HG03442 (cell line): ENCODE measurements at regions not wholly inside any gene's neighbourhood (a gene's known extent, or its start where the extent isn't known, plus 50 kb on each side); places are given as distances from the start of the nearest gene placed in this dataset.
"Not testable (repeated sequence)": the region's sequence is repeated elsewhere in the genome, so short reads cannot be mapped to it uniquely, and the experiment has no call there.

Experiments
- ATAC-seq: cut with Tn5 transposase; IDR thresholded peaks from one replicate; pipeline ENCODE4 v1.9.1; 2021; ENCODE audit warnings: mild to moderate bottlenecking, moderate library complexity; ENCODE audit not compliant: unreplicated experiment

DNA sequence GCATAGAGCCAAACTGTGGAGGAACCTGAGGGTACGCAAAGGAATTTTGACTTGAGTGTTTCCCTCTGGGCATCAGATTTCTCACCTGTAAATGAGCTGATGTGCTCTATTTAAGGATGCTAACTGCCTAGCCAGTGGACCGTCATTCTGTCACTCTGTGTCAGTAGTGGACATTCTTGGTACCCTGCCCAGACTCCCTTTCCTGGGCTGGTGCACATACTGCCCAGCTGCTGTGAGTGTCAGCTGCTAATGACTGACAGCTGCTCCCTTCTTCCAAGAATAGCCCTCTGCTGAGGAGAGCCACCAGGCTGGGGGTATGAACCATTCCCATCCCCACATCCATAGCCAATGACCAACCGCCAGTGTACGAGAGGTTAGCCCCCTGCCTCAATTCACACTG, 193.1 kb upstream of the DAB1 start:
- no peak for ATAC-seq

DNA sequence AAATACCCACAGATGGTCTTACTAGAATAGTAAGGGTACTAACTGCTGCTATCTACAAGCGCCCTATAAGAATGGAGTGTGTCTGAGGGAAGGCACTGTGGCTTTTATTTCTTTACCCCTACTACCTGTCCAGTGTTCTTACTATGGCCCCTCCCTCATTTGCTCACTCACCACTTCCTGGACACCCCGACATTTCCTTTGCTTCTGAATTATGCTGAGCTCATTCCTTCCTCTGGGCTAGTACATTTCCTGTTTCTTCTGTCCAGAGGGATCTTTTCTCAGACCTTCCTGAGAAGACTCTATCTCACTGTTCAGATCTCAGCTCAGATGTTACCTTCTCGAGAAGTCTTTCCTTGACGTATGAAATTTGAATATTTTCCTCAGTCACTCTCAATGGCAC, 192.1 kb upstream of the DAB1 start:
- ATAC-seq, result no peak

DNA sequence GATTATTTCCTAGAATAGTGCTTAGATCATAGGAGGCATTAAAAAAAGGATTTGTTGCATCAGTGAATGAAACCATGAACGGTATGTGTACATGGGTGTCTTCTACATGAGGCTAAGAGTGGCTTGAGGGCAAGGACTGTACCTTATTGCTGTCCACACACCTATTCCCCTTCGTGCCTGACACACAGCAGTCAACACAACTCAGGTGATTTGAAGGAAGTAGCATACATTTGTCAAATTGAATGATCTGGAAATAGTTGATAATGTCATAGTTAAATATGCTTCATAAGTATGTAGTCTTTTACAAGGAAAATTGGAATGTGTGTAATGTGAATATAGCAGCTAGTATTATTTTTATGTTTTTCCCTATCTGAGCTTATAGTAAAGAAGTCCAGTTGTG, 189.0 kb upstream of the DAB1 start:
- no peak for ATAC-seq

DNA sequence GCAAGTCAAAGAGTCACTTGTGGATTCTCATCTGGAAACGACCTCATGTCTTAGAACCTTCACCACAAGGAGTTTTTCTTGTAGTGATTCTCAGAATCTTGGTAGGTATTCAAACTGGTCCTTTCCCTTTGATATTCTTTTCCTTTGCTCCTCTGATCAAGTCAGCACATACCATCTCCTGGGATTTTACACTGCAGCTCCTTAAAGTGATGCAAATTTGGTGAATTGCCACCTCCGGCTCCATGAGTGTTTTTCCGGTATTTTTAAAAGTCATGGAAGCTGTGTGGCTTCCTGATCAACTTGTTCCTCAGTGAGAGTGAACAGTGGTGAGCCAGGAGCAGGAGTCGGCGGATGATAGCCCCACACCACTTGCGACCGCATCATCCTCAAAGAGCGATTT, 182.1 kb upstream of the DAB1 start:
- ATAC-seq, result no peak

DNA sequence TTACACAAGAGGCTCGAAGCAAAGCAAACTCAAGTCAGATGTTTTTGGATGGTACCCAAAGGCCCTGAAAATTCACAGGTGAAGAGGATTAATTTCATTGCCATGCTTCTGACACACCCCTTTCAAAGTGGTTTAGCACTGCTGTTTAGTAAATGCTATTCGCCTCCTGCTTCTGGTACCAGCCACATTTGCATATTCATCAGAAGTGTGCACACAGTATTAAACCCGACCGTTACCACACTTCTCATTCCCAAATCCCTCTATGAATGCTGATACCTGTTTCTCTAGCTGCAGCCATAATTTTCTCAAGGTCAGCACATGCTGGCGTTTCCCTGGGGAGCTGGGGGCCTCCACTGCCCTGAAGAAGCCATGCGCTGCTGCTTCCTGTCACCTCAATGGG, 179.8 kb upstream of the DAB1 start:
- no peak for ATAC-seq

DNA sequence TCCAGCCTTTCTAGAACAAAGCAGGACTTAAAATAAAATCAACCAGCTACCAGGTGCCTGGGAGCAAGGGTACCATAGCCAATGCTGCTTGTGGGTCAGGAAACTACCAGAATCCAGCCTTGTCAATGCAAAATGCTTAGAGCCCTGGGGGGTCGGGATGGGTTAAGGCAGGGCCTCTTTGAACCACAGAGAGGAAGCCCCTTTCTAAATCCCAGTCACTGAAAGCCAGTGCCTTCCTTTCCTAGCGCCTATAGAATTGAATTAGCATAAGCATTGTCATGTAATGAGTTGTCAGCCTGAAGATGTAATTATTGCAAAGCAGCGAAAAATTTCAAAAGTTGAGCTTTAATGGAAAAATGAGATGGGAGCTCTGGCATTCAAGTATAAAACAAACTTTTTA, 176.6 kb upstream of the DAB1 start:
- ATAC-seq, result no peak

DNA sequence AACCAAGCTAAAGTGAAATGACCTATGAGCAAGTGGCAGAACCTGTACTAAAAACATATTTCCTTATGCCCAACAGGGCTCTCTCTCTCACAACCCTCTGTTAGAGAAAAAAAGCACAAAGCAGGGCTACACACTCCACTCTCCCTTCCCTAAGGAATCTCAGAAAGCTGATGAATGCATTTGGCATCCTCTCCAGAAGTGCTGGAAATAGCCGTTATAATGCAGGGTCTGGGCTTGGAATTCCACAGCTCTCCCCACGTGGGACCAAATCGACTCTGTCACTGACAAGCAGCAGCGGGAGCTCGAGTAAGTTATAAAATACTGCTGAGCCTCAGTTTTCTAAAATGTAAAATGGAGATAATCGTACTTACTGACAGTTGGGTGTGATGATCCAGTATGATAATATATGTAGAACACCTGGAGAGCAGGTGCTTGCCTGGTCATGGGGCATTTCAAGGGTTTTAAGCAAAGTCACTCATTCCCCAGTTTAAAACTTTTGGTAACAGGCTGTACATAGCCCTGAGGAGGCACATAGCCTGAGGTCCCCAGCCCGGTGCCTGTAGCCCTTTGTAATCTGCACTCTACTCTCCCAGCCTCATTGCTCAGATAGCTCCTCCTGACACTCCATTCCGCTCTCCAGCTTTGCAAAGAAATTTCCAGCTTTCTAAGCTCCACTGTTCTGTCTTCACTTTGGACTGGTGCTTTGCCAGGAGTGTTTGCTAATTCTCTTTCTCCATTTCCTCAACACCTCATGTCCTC, 175.6 kb upstream of the DAB1 start:
- ATAC-seq, result no peak

DNA sequence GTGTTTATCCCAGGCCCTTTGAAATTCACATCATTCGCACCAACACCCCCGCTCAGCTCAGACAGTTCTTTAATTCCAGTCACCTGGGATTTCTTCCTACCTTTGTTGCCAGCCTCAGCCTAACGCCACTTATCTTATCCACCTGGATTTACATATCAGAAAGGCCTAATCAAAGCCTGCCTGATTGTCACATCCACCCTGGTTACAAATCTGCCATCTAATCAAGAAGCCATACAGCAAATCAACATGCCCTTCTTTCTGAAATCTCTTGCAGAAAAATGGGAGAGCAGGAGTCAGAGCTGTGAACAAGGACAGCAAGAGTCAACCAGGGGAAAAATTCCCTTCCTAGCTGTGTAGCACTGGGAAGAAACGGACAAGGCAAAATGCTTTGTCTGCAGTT, 173.2 kb upstream of the DAB1 start:
- no peak for ATAC-seq

DNA sequence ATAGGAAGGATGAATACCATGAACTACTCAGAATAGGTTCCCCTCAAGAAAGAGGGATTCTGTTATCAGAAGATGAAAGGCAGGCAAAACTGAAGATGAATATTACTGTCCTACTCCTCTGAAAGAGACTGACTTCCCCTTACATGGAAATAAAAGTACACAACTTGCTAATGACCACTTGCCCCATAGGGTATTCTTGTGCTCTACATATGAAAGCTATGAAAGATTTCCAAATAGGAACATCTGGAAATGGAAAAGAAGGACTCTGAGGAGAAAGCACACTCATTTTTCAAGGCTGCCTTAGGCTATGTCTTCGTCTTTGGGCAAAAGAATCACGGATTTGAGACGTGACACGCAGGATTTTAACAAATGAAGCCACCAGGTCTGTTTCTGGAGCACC, 170.1 kb upstream of the DAB1 start:
- ATAC-seq, result no peak

DNA sequence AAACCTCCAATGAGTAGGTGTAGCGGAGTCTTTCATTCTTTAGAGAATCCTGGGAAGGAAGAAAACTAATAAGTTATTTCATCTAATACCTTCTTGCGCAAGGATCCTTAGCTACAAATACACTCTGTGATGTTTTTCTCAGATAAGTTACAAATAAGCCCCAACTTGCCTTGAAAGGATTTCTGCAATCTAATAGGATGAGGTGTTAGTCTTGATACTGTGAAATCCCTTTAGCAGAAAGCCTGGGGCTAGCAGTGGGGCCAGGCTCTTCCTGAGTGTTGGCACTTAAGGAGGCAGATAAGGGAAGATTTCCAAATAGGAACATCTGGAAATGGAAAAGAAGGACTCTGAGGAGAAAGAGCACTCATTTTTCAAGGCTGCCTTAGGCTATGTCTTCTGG, 168.0 kb upstream of the DAB1 start:
- no peak for ATAC-seq

DNA sequence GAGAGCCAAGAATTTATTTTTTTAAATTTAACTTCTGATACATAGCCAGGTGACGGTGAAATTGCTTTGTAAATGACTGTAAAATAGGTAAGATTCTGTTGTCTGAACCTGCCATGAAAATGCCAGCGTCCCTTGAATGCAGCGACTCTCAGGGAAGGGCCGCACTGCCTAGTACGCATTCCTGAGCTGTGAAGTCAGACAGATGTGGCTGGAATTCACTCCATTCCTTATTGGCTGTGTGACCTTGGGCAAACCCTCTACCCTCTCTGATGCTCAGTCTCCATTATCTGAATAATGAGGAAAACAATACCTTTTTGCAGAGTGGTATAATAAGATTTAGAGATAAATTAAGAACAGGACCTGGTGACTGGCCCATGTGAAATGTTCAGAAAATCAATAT, 167.1 kb upstream of the DAB1 start:
- ATAC-seq, result no peak

DNA sequence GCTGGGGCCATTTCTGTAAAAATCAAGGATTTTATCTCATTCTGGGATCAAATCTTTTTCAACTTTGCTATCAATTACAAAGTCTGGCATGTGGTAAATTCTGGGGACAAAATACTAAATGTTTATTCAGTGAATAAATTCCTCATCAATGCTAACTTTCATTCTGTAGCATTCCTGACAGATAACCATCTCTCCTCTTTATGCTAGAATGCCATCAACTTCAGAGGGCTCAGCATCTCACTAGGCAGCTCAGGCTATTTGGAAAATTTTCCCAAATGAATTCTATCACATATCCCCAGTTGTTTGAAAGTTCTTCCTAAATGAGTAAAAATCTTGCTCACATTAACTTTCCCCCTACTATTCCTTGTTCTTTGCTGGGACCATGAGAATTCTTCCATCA, 163.0 kb upstream of the DAB1 start:
- no peak for ATAC-seq

DNA sequence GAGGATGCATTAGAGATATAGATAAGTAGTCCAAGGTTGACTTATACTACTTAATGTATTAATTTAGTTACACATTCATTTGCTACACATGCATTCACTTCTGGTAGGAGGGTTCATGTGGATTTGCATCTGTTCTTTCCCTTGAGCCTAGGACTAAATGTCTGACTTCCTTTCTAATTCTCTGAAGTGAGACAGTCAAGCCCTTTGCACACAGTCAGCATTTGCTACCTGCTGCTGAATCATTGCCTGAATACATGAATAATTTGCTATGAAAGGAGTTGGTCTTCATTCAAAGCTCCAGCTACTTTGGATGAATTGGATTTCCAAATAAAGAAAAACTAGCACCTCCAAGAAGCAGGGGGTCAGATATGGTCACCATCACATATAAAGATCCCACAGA, 154.8 kb upstream of the DAB1 start:
- no peak for ATAC-seq

DNA sequence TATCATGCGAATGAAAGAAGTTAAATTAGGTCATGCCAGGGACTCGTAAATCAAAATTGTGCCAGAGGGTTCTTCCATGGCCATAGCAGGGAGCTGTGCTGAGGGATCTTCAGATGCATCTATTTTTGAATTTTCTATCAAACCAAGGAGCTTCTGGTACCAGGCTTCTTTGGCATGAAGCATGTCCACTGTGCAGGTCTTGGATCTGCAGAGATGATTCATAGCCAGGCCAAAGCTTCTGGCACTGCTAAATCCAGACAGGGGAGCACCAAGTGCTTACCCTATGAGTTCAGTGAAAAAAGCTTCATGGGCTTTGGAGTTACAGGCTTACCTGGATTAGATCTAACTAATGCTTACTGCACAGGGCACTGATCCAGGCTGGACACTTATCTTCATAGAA, 154.2 kb upstream of the DAB1 start:
- no peak for ATAC-seq

DNA sequence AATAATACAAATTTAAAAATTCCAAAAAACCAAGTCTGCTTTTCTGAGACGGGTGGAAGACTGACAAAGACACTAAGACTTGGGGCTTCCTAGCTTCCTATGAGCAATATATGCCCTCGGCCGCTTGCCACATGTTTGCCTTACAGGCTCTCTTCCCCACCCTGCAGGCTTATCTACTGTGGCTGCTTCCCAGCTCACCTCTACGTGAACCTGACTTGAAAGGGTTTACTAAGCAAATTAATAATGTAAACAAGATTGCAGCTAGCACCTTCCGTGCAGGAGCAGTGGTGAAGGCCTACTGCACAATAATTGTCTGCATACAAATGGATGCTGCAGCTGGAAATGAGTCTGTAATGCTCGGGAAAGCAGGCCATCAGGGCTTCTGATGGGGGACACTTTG, 152.9 kb upstream of the DAB1 start:
- no peak for ATAC-seq

DNA sequence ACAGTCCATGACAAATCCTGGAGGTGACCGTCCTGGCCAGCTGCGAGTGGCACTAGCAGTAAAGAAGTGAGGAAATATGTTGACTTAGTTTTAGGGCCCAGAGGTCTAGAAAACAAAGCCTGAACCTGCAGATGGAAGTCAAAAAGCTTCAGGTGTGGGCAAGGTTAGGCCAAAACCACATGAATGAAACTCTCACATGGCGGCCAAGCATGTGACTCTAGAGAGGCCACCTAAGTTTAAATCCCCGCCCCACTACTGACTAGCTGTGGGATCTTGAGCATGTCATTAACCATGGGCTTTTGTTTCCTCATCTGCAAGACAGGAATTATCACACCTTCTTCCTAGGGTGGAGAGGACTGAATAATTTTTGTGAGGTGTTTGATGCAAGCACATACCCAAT, 148.2 kb upstream of the DAB1 start:
- ATAC-seq, result no peak

DNA sequence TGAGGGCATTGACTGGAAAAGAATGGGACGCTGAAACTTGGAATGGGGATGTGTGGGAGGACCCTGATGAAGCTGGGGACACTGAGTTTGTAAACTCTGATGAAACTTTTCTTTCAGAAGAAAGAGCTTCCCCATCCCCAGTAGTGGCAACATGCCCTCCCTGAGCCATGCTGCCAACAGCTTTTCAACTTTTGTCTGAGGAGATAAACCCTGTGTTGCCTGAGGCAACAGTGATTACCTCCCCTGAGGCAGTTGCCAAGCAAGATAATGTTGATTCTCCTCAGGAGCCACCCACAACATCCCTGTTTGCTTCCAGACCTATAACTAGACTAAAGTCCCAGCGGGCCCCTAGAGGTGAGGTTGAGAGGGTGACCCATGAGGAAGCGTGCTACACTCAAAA, 134.2 kb upstream of the DAB1 start:
- not testable (repeated sequence) for ATAC-seq

DNA sequence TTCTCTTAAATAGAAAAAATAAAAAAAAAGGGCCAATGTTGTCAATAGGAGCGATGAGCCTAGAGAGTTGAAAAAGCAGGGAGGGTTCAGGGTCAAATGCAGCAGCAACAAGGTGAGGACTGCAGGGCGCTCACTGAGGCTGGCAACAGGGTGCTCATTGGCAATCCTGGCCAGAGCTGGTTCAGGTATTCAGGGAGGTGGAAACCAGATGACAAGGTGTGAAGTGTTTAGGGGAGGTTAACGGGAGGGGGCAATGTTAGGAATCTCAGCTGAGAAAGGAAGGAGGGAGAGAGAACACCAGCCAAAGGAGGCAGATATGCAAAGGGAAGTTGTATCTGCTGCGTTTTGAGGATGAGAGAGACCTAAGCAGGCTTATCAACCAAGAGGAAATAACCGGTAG, 129.8 kb upstream of the DAB1 start:
- ATAC-seq, result no peak

DNA sequence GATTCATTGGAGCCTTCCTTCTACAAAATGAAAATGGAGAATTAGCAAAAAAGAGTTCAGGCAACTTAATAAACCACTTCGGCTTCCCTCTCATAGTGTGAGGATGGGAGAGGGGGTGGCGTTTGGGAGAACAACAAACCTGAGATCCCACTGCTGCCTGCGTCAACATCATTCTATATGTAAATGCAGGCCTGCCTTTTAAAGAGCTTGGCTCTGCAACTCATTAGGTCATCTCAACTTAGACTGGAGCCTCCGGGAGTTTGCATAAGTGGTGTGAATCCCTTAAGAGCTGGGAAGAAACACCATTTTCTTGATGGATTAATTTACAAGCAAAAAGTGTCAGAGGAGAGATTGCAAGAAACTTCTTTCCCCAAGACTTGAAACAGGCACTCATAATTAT, 127.6 kb upstream of the DAB1 start:
- ATAC-seq, result no peak

DNA sequence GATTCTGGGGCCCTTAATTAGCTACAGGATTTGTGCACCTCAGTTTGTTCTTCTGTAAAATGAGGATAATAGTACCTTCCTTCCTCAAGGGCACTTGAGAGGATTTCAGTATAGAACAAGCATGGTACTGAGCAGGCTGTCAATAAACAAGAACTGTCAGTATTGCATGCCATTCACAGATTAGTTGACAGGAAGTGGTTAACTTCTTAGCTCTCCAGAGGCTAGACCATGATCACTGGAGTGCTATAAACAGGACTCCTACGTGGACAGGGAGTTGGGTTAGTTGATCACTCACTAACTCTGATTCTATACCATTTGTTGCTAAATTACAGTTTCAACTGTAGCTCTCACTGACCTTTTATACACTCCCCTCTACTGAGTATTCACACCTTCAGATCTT, 126.2 kb upstream of the DAB1 start:
- peak; percentile 73 for ATAC-seq

DNA sequence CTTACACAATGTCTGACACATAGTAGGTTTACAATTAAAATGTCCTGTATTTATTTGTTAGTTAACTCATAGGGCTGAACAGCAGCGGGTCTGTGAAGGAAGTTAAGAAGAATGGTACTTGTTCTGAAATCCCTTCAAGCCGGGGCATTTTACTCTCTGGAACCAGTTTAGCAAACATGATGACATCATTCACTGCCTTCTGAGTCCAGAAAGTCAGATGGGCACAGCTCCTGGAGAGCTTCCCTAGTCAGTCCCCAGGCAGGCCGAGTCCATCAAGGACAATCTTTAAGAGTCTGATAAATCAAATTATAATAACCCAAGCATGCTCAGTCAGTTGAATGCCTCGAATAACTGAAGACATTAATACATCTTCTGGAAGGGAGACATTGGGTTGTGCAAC, 125.4 kb upstream of the DAB1 start:
- no peak for ATAC-seq

DNA sequence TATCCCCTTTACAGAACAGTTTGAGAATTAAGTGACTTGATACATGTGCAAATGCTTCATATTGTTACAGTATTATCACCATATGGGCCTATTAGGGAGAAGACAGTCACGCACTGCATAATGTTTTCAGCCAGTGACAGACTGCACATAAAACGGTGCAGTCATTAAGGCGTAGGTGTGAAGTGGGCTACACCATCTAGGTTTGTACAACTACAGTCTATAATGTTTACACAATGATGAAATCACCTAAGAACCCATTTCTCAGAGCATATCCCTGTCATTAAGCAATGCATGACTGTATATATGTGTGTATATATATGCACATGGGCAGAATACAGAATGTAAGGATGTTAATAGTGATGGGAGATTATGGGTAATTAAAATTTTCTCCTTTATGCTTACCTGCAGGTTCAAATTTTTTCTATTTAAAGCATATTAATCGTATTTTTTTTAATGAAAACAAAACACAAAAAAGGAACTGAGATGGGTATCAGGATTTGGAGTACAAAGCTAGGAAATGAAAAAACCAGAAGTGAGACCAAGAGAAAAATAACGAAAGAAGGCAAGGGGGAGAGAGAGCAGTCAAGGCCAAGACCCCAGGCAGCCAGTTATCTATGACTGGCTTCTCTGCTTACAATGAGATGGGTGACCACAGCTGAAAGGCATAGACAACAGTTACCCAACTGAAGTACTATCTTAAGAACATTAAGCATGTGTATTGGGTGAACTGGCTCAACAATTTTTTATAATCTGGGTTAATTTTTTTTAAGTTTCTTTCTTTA, 122.9 kb upstream of the DAB1 start:
- ATAC-seq, result no peak

DNA sequence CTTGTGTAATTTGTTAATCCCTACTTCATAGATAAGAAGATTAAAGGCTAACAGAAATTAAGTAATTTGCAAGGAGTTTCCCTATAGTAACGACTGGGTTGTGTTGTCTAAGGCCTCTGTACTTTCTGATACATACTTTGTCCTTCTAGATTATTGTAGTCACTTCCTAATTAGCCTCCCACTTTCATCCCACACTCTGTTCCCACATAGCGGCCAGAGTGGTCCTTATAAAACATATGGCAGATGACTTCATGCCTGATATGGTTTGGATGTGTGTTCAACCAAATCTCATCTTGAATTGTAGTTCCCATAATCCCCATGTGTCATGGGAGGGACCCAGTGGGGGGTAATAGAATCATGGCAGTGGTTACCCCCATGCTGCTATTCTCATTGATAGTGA, 120.5 kb upstream of the DAB1 start:
- no peak for ATAC-seq
